ENCODE measurements at regions not wholly inside any gene's neighbourhood (a gene's known extent, or its start where the extent isn't known, plus 50 kb on each side); places are given as distances from the start of the nearest gene placed in this dataset.
A peak's percentile ranks its signal among the peaks of the same experiment; 100 is the strongest.

GRCh38 chr10:31584098-31584631 lies 265.1 kb downstream of the ZEB1 start:
- Histone ChIP-seq H3K4me2 (no peak overlapping the region), H3K4me3 (no peak overlapping the region), H3K27ac (no peak overlapping the region), H3K79me2 (no peaks in the 10 kb centered on the region), H3K9me2 (replicated peaks; ENCODE audit: insufficient read depth) (no peaks in the 10 kb centered on the region), H3K9me3 (ENCODE audit: low read depth) (no peaks in the 10 kb centered on the region), H2AFZ (no peak overlapping the region), H4K20me1 (ENCODE audit: insufficient read depth, poor library complexity, severe bottlenecking) (no peaks in the 10 kb centered on the region), H3K4me1 (ENCODE audit: insufficient read depth) (peaks cover 8% of the 10 kb centered on the region), H3K27me3 (no peaks in the 10 kb centered on the region), H3K36me3 (replicated peaks; ENCODE audit: insufficient read depth, low read depth) (no peaks in the 10 kb centered on the region)
- no peak for DNase-seq (ENCODE audit: low spot score)
- 83% methylated on average over 11 of the region's 12 CpGs for WGBS (ENCODE audit: low lambda C conversion rate, missing lambda C conversion rate)
- TF ChIP-seq EZH2phosphoT487 (IDR thresholded peaks at IDR 0.05; ENCODE audit: low read depth, severe bottlenecking, unreplicated experiment) (no peak), EZH2 (IDR thresholded peaks at IDR 0.05; ENCODE audit: borderline replicate concordance) (no peak), CTCF (IDR thresholded peaks at IDR 0.05; ENCODE audit: poor library complexity) (no peak)

GRCh38 chr10:31583293-31583692 lies 264.3 kb downstream of the ZEB1 start:
- Histone ChIP-seq H3K27ac (no peak overlapping the region), H4K20me1 (ENCODE audit: insufficient read depth, poor library complexity, severe bottlenecking) (no peaks in the 10 kb centered on the region), H3K9me3 (ENCODE audit: low read depth) (no peaks in the 10 kb centered on the region), H2AFZ (no peak overlapping the region), H3K4me1 (ENCODE audit: insufficient read depth) (peaks cover 8% of the 10 kb centered on the region), H3K79me2 (no peaks in the 10 kb centered on the region), H3K27me3 (no peaks in the 10 kb centered on the region), H3K4me2 (no peak overlapping the region), H3K9me2 (replicated peaks; ENCODE audit: insufficient read depth) (no peaks in the 10 kb centered on the region), H3K36me3 (replicated peaks; ENCODE audit: insufficient read depth, low read depth) (no peaks in the 10 kb centered on the region), H3K4me3 (no peak overlapping the region)
- 92% methylated on average over 5 of the region's 6 CpGs for WGBS (ENCODE audit: low lambda C conversion rate, missing lambda C conversion rate)
- no peak for DNase-seq (ENCODE audit: low spot score)
- no peak for TF ChIP-seq CTCF (IDR thresholded peaks at IDR 0.05; ENCODE audit: poor library complexity)
- no peak for TF ChIP-seq EZH2phosphoT487 (IDR thresholded peaks at IDR 0.05; ENCODE audit: low read depth, severe bottlenecking, unreplicated experiment)
- TF ChIP-seq EZH2 (IDR thresholded peaks at IDR 0.05; ENCODE audit: borderline replicate concordance): no peak

- Histone ChIP-seq H3K36me3 (replicated peaks; ENCODE audit: insufficient read depth, low read depth) (no peaks in the 10 kb centered on the region), H3K4me2 (no peak overlapping the region), H4K20me1 (ENCODE audit: insufficient read depth, poor library complexity, severe bottlenecking) (no peaks in the 10 kb centered on the region), H3K4me3 (no peak overlapping the region), H3K4me1 (ENCODE audit: insufficient read depth) (peaks cover 8% of the 10 kb centered on the region), H3K9me3 (ENCODE audit: low read depth) (no peaks in the 10 kb centered on the region), H3K9me2 (replicated peaks; ENCODE audit: insufficient read depth) (no peaks in the 10 kb centered on the region), H3K27me3 (no peaks in the 10 kb centered on the region), H3K27ac (no peak overlapping the region), H3K79me2 (no peaks in the 10 kb centered on the region), H2AFZ (no peak overlapping the region)
- no peak for TF ChIP-seq CTCF (IDR thresholded peaks at IDR 0.05; ENCODE audit: poor library complexity)
- no peak for TF ChIP-seq EZH2phosphoT487 (IDR thresholded peaks at IDR 0.05; ENCODE audit: low read depth, severe bottlenecking, unreplicated experiment)
- WGBS (ENCODE audit: low lambda C conversion rate, missing lambda C conversion rate): 80% methylated on average over 8 of the region's 8 CpGs
- peak; percentile 39 for DNase-seq (ENCODE audit: low spot score)
These were observed 263.5 kb downstream of the ZEB1 start for GRCh38 chr10:31582365-31583052.

All from hepatocyte (in vitro differentiated cells).